ENCODE measurements at regions not wholly inside any gene's neighbourhood (a gene's known extent, or its start where the extent isn't known, plus 50 kb on each side); places are given as distances from the start of the nearest gene placed in this dataset.
A peak's percentile ranks its signal among the peaks of the same experiment; 100 is the strongest.

GRCh38 chr1:221172841-221173240 lies 293.6 kb downstream of the HLX start:
- H3K27me3 Mint-ChIP-seq (ENCODE audit: low read depth in 3 of 3): peaks cover under 1 to 12% (median 4%) of the 10 kb centered on the region in 3 donors

GRCh38 chr1:221174330-221174993 lies 295.2 kb downstream of the HLX start:
- intact Hi-C loops (cut with micrococcal nuclease): no loop called here
- Histone ChIP-seq H3K27me3 (ENCODE audit: control insufficient read depth in 2 of 2, insufficient read depth in 2 of 2, low read length in 2 of 2) (no peaks in the 10 kb centered on the region), H3K9ac (ENCODE audit: insufficient read depth, low read length, poor library complexity, severe bottlenecking) (no peak overlapping the region), H3K27ac (ENCODE audit: low read depth in 1 of 2, low read length in 2 of 2) (no peak overlapping the region), H3K36me3 (replicated peaks in 1 of 2; ENCODE audit: control insufficient read depth in 1 of 2, insufficient read depth in 2 of 2, low read length in 2 of 2) (no peaks in the 10 kb centered on the region), H3K9me3 (replicated peaks in 1 of 2; ENCODE audit: control insufficient read depth in 1 of 2, insufficient read depth in 1 of 2, low read length in 2 of 2) (no peaks in the 10 kb centered on the region), H2AFZ (ENCODE audit: insufficient read depth, low read depth, low read length, poor library complexity, severe bottlenecking) (no peak overlapping the region), H3K4me3 (replicated peaks in 1 of 3; ENCODE audit: low read depth in 2 of 3, low read length in 3 of 3) (no peak overlapping the region), H3K79me2 (ENCODE audit: insufficient read depth, low read length) (no peaks in the 10 kb centered on the region), H4K20me1 (ENCODE audit: insufficient read depth, low read length) (no peaks in the 10 kb centered on the region), H3K4me2 (replicated peaks; ENCODE audit: extremely low read depth, low read length, poor library complexity, severe bottlenecking) (no peak overlapping the region), H3K4me1 (ENCODE audit: control insufficient read depth in 1 of 2, insufficient read depth in 2 of 2, low read length in 2 of 2) (peaks cover 12 to 32% of the 10 kb centered on the region in 2 donors)
- DNase-seq: peak in 2 of 3 donors; percentile 33 to 37
- TF ChIP-seq CTCF (IDR thresholded peaks at IDR 0.05): peak; percentile 39
- no peak overlapping the region for H3K4me3 Mint-ChIP-seq
- peaks cover 30% of the 10 kb centered on the region for H3K4me1 Mint-ChIP-seq
- H3K9me3 Mint-ChIP-seq: peaks cover 0 to 8% (median 5%) of the 10 kb centered on the region in 7 donors
- H3K27me3 Mint-ChIP-seq (ENCODE audit: low read depth in 3 of 3): peaks cover 6 to 9% (median 9%) of the 10 kb centered on the region in 3 donors
- peak overlapping the region in 1 of 7 donors; percentile 21 for H3K27ac Mint-ChIP-seq
- 42% methylated on average over 5 of the region's 8 CpGs for WGBS (ENCODE audit: insufficient coverage)
- H3K36me3 Mint-ChIP-seq: peaks cover 0 to 6% of the 10 kb centered on the region in 2 donors

More at GRCh38 chr1:221172841-221173240, 293.6 kb downstream of the HLX start:
- Histone ChIP-seq H3K36me3 (replicated peaks in 1 of 2; ENCODE audit: control insufficient read depth in 1 of 2, insufficient read depth in 2 of 2, low read length in 2 of 2) (no peaks in the 10 kb centered on the region), H3K4me1 (ENCODE audit: control insufficient read depth in 1 of 2, insufficient read depth in 2 of 2, low read length in 2 of 2) (peaks cover 24 to 47% of the 10 kb centered on the region in 2 donors), H3K4me2 (replicated peaks; ENCODE audit: extremely low read depth, low read length, poor library complexity, severe bottlenecking) (no peak overlapping the region), H3K27ac (ENCODE audit: low read depth in 1 of 2, low read length in 2 of 2) (no peak overlapping the region), H3K9ac (ENCODE audit: insufficient read depth, low read length, poor library complexity, severe bottlenecking) (no peak overlapping the region), H3K27me3 (ENCODE audit: control insufficient read depth in 2 of 2, insufficient read depth in 2 of 2, low read length in 2 of 2) (no peaks in the 10 kb centered on the region), H4K20me1 (ENCODE audit: insufficient read depth, low read length) (no peaks in the 10 kb centered on the region), H3K79me2 (ENCODE audit: insufficient read depth, low read length) (no peaks in the 10 kb centered on the region), H3K9me3 (replicated peaks in 1 of 2; ENCODE audit: control insufficient read depth in 1 of 2, insufficient read depth in 1 of 2, low read length in 2 of 2) (no peaks in the 10 kb centered on the region), H3K4me3 (replicated peaks in 1 of 3; ENCODE audit: low read depth in 2 of 3, low read length in 3 of 3) (no peak overlapping the region), H2AFZ (ENCODE audit: insufficient read depth, low read depth, low read length, poor library complexity, severe bottlenecking) (no peak overlapping the region)
- no peak for TF ChIP-seq CTCF (IDR thresholded peaks at IDR 0.05)
- Mint-ChIP-seq H3K9me3 (peaks cover 0 to 8% (median 5%) of the 10 kb centered on the region in 7 donors), H3K4me1 (peaks cover 34% of the 10 kb centered on the region), H3K4me3 (no peak overlapping the region), H3K36me3 (peaks cover 0 to 6% of the 10 kb centered on the region in 2 donors), H3K27ac (peak overlapping the region in 2 of 7 donors; percentile 0 to 59)
- WGBS (ENCODE audit: insufficient coverage): no CpG with 5 or more reads among the region's 1 CpG
- DNase-seq: peak in 2 of 3 donors; percentile 34 to 44
- intact Hi-C loops (cut with micrococcal nuclease): no loop called here

Data from CD14-positive monocyte (primary cell).